Adrenal gland (tissue), 9 donors: ENCODE measurements at regions not wholly inside any gene's neighbourhood (a gene's known extent, or its start where the extent isn't known, plus 50 kb on each side); places are given as distances from the start of the nearest gene placed in this dataset.

Experiments
- DNase-seq, 7 donors: peaks; one replicate each; pipeline ENCODE4 v3.0.0-alpha.2; 2019 to 2020
- H3K27ac ChIP-seq, 5 donors: fragments of 200-600 bp; sonication (generic) in 4 of 5; 1 replicate in 3 of 5; 2 replicates in 2 of 5; pipeline versions ENCODE4 v1.5.1 to v1.8.0; 2016 to 2020; ENCODE audit warnings: mild to moderate bottlenecking in 1 of 5
- H3K27me3 ChIP-seq: fragments of 200-600 bp; 2 replicates; pipeline ENCODE4 v1.8.0; 2021
- H3K36me3 ChIP-seq, 2 donors: fragments of 200-600 bp; replicated peaks in 1 of 2; 1 replicate in 1 of 2; 2 replicates in 1 of 2; pipeline versions ENCODE4 v1.5.1 to v1.8.0; 2018 to 2022
- H3K4me1 ChIP-seq, 2 donors: fragments of 200-600 bp; replicated peaks in 1 of 2; 1 replicate in 1 of 2; 2 replicates in 1 of 2; pipeline versions ENCODE4 v1.5.1 to v1.8.0; 2018 to 2021
- H3K4me3 ChIP-seq, 4 donors: fragments of 200-600 bp; sonication (generic) in 3 of 4; one replicate each; pipeline ENCODE4 v1.5.1; 2016 to 2018
- H3K9me3 ChIP-seq, 3 donors: fragments of 200-600 bp; sonication (generic) in 1 of 3; replicated peaks in 1 of 3; 1 replicate in 2 of 3; 2 replicates in 1 of 3; pipeline versions ENCODE4 v1.5.1 to v1.8.0; 2016 to 2021
- CTCF ChIP-seq, 6 experiments: fragments of 450-650 bp in 4 of 6; fragments of 200-600 bp in 2 of 6; sonication (generic) in 1 of 6; IDR thresholded peaks; 1 replicate in 5 of 6; 2 replicates in 1 of 6; pipeline versions ENCODE4 v1.5.1 to v1.8.0; 2016 to 2021; ENCODE audit warnings: antibody characterized with exemption in 6 of 6, mild to moderate bottlenecking in 2 of 6, moderate library complexity in 1 of 6
- POLR2A ChIP-seq, 2 donors: fragments of 450-650 bp; IDR thresholded peaks; one replicate each; pipeline ENCODE4 v1.6.1; 2017; ENCODE audit warnings: antibody characterized with exemption in 2 of 2, mild to moderate bottlenecking in 2 of 2, moderate library complexity in 1 of 2
- WGBS, 4 donors: extraction: QIAGEN DNeasy Blood & Tissue Kit in 2 of 4; methylation state at CpG; one replicate each; pipeline versions ENCODE4 v1.1.5 to v1.1.7; 2013 to 2017; 5-methylcytosine and 5-hydroxymethylcytosine counted together
- intact Hi-C, 2 donors: fragments of 100-400 bp; cut with DNase I; formaldehyde crosslinking; loops; one replicate each; pipeline versions ENCODE4 v1.14.1 to v1.15.0; 2022 to 2023
- donor health status: healthy with polysubstance abuse.
- donor health status: Bipolar disorder and iron deficiency.
- donor health status: DM: yes; HTN: yes; CAD: no.
- donor health status: DM: no; HTN: no; CAD: no.
- donor health status: DM: no; HTN: no; CAD: no.

DNA sequence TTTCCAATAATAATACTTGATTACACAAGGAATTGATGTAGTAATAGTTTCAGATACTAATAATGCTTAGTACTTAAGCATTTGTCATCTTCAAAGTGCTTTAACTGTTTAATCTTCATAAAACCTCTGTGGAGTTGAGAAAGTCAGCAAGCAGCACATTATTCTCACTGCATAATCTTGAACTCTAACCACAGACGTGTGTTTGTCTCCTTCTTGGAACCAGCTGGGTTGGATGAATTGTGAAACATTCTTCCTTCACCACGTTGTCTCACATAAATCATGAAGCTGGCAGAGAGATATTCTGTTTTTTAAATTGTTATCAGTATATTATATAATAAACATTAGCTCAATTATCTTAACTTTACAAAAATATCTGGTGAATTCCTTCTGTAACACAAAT is 55.1 kb upstream of the LDAH start:
- H3K9me3 ChIP-seq = no peaks in the 10 kb centered on the region
- TF ChIP-seq POLR2A (IDR thresholded peaks at IDR 0.05) (no peak), CTCF (IDR thresholded peaks at IDR 0.05) (no peak)
- H3K27ac ChIP-seq = no peak overlapping the region
- WGBS, 4 donors = 1 to 3% (median 2%) methylated on average over 2 of the region's 2 CpGs
- peaks cover 0 to 11% of the 10 kb centered on the region in 2 donors for H3K4me1 ChIP-seq
- DNase-seq = peak in 1 of 7 donors; percentile 5
- H3K36me3 ChIP-seq = no peaks in the 10 kb centered on the region
- H3K27me3 ChIP-seq = no peaks in the 10 kb centered on the region
- no peak overlapping the region for H3K4me3 ChIP-seq
- intact Hi-C loops = no loop called here
